NCI-H226 (cell line): ENCODE measurements at regions not wholly inside any gene's neighbourhood (a gene's known extent, or its start where the extent isn't known, plus 50 kb on each side); places are given as distances from the start of the nearest gene placed in this dataset.

Experiments used
- DNase-seq: peaks from one replicate; pipeline ENCODE4 v3.0.0-alpha.2; 2015

- no peak for DNase-seq
Measured at GRCh38 chr6:50654155-50654554, 59.2 kb upstream of the TFAP2D start.

GRCh38 chr6:50655848-50656453, 57.4 kb upstream of the TFAP2D start:
- DNase-seq, result no peak

- no peak for DNase-seq
Measured at GRCh38 chr6:50657513-50657912, 55.8 kb upstream of the TFAP2D start.

- no peak for DNase-seq
Measured at GRCh38 chr6:50658561-50658960, 54.8 kb upstream of the TFAP2D start.

GRCh38 chr6:50661636-50662035, 51.7 kb upstream of the TFAP2D start:
- no peak for DNase-seq
